Natural killer cell (primary cell): ENCODE measurements at regions not wholly inside any gene's neighbourhood (a gene's known extent, or its start where the extent isn't known, plus 50 kb on each side); places are given as distances from the start of the nearest gene placed in this dataset.

ENCODE experiments used
- ATAC-seq, 3 donors: fragments of 150-1000 bp in 2 of 3; fragments of 200-7000 bp in 1 of 3; cut with Tn5 transposase; 1 replicate in 1 of 3; 2 replicates in 2 of 3; pipeline ENCODE4 v1.10.0; 2021; ENCODE audit warnings: mild to moderate bottlenecking in 2 of 3, moderate library complexity in 2 of 3
- DNase-seq, 2 donors: peaks; one replicate each; pipeline versions ENCODE4 v3.0.0 to v3.0.0-alpha.2; 2013 to 2021; ENCODE audit warnings: mixed read lengths in 1 of 2
- H3K27ac ChIP-seq: one replicate; pipeline ENCODE4 v1.5.1; 2013; ENCODE audit warnings: mild to moderate bottlenecking, low read length
- H3K27me3 ChIP-seq: one replicate; pipeline ENCODE4 v1.6.1; 2013; ENCODE audit warnings: low read length; ENCODE audit not compliant: control insufficient read depth, insufficient read depth
- H3K36me3 ChIP-seq: one replicate; pipeline ENCODE4 v1.6.1; 2013; ENCODE audit warnings: low read length; ENCODE audit not compliant: control insufficient read depth, insufficient read depth
- H3K4me1 ChIP-seq: one replicate; pipeline ENCODE4 v1.6.1; 2013; ENCODE audit warnings: low read length; ENCODE audit not compliant: control insufficient read depth, insufficient read depth
- H3K4me3 ChIP-seq: one replicate; pipeline ENCODE4 v1.5.1; 2013; ENCODE audit warnings: low read length
- H3K9me3 ChIP-seq: one replicate; pipeline ENCODE4 v1.6.1; 2013; ENCODE audit warnings: low read length; ENCODE audit not compliant: control insufficient read depth, insufficient read depth
- H3K27ac Mint-ChIP-seq, 2 donors: one replicate each; pipeline ENCODE4 v1.8.0; 2022; ENCODE audit warnings: mild to moderate bottlenecking in 2 of 2, mixed read lengths in 2 of 2, moderate library complexity in 1 of 2
- H3K27me3 Mint-ChIP-seq, 2 donors: one replicate each; pipeline ENCODE4 v1.8.0; 2022; ENCODE audit warnings: low read depth in 2 of 2, mixed read lengths in 2 of 2
- H3K36me3 Mint-ChIP-seq: one replicate; pipeline ENCODE4 v1.8.0; 2022; ENCODE audit warnings: mixed read lengths
- H3K4me1 Mint-ChIP-seq, 2 donors: one replicate each; pipeline ENCODE4 v1.8.0; 2022; ENCODE audit warnings: mixed read lengths in 2 of 2
- H3K4me3 Mint-ChIP-seq: one replicate; pipeline ENCODE4 v1.8.0; 2022; ENCODE audit warnings: mild to moderate bottlenecking, moderate library complexity, mixed read lengths
- H3K9me3 Mint-ChIP-seq, 2 donors: one replicate each; pipeline ENCODE4 v1.8.0; 2022; ENCODE audit warnings: mixed read lengths in 2 of 2
- CTCF ChIP-seq: fragments of 200-600 bp; IDR thresholded peaks from one replicate; pipeline ENCODE4 v1.8.0; 2022; ENCODE audit warnings: antibody characterized with exemption
- WGBS: methylation state at CpG from one replicate; pipeline ENCODE4 v1.1.7; 2013; ENCODE audit warnings: missing lambda C conversion rate; ENCODE audit not compliant: insufficient coverage; 5-methylcytosine and 5-hydroxymethylcytosine counted together
- intact Hi-C: fragments of 100-400 bp; cut with micrococcal nuclease; formaldehyde crosslinking; loops from one replicate; pipeline ENCODE4 v1.14.2; 2022

GRCh38 chr6:90940812-90941481 lies 354.1 kb upstream of the MAP3K7 start:
- no peaks in the 10 kb centered on the region for H3K36me3 ChIP-seq
- peak; percentile 26 for TF ChIP-seq CTCF
- Mint-ChIP-seq H3K4me3 (peak overlapping the region; percentile 2), H3K4me1 (peaks cover 8 to 9% of the 10 kb centered on the region in 2 donors), H3K36me3 (no peaks in the 10 kb centered on the region), H3K27ac (peak overlapping the region; percentile 2 to 79), H3K27me3 (peaks cover 0 to 3% of the 10 kb centered on the region in 2 donors), H3K9me3 (no peaks in the 10 kb centered on the region)
- no peak overlapping the region for H3K27ac ChIP-seq
- no peaks in the 10 kb centered on the region for H3K9me3 ChIP-seq
- 28% methylated on average over 5 of the region's 5 CpGs for WGBS
- H3K4me1 ChIP-seq: no peaks in the 10 kb centered on the region
- ATAC-seq: peak; percentile 85 to 93 (median 93)
- DNase-seq: peak in 1 of 2 donors; percentile 73
- no peaks in the 10 kb centered on the region for H3K27me3 ChIP-seq
- intact Hi-C loops: no loop called here
- H3K4me3 ChIP-seq: no peak overlapping the region

GRCh38 chr6:90939906-90940305 lies 353.0 kb upstream of the MAP3K7 start:
- Mint-ChIP-seq H3K4me3 (no peak overlapping the region), H3K27me3 (peaks cover 0 to 3% of the 10 kb centered on the region in 2 donors), H3K27ac (no peak overlapping the region), H3K36me3 (no peaks in the 10 kb centered on the region), H3K4me1 (peaks cover 8 to 9% of the 10 kb centered on the region in 2 donors), H3K9me3 (no peaks in the 10 kb centered on the region)
- Histone ChIP-seq H3K4me1 (no peaks in the 10 kb centered on the region), H3K27me3 (no peaks in the 10 kb centered on the region), H3K36me3 (no peaks in the 10 kb centered on the region), H3K4me3 (no peak overlapping the region), H3K9me3 (no peaks in the 10 kb centered on the region), H3K27ac (no peak overlapping the region)
- 96% methylated on average over 1 of the region's 1 CpG for WGBS
- ATAC-seq: no peak
- intact Hi-C loops: no loop called here
- DNase-seq: no peak
- TF ChIP-seq CTCF: no peak

- intact Hi-C loops: no loop called here
- H3K4me3 ChIP-seq: no peak overlapping the region
- Mint-ChIP-seq H3K27me3 (peaks cover 0 to 3% of the 10 kb centered on the region in 2 donors), H3K9me3 (no peaks in the 10 kb centered on the region), H3K4me3 (no peak overlapping the region), H3K27ac (no peak overlapping the region), H3K4me1 (peaks cover 8 to 9% of the 10 kb centered on the region in 2 donors), H3K36me3 (no peaks in the 10 kb centered on the region)
- no peak for TF ChIP-seq CTCF
- H3K9me3 ChIP-seq: no peaks in the 10 kb centered on the region
- no peaks in the 10 kb centered on the region for H3K27me3 ChIP-seq
- no peaks in the 10 kb centered on the region for H3K36me3 ChIP-seq
- ATAC-seq: no peak
- H3K27ac ChIP-seq: no peak overlapping the region
- no peak for DNase-seq
- H3K4me1 ChIP-seq: no peaks in the 10 kb centered on the region
These were observed 351.2 kb upstream of the MAP3K7 start for GRCh38 chr6:90938122-90938521.

GRCh38 chr6:90936286-90936685 lies 349.4 kb upstream of the MAP3K7 start:
- Histone ChIP-seq H3K4me3 (no peak overlapping the region), H3K27me3 (no peaks in the 10 kb centered on the region), H3K27ac (no peak overlapping the region), H3K36me3 (no peaks in the 10 kb centered on the region), H3K9me3 (no peaks in the 10 kb centered on the region), H3K4me1 (no peaks in the 10 kb centered on the region)
- DNase-seq (no peak), ATAC-seq (no peak)
- Mint-ChIP-seq H3K36me3 (no peaks in the 10 kb centered on the region), H3K4me1 (peaks cover 7 to 8% of the 10 kb centered on the region in 2 donors), H3K27ac (no peak overlapping the region), H3K4me3 (no peak overlapping the region), H3K9me3 (no peaks in the 10 kb centered on the region), H3K27me3 (peaks cover 3 to 6% of the 10 kb centered on the region in 2 donors)
- TF ChIP-seq CTCF: no peak
- intact Hi-C loops: no loop called here
- WGBS: 94% methylated on average over 5 of the region's 5 CpGs
